ENCODE measurements at regions not wholly inside any gene's neighbourhood (a gene's known extent, or its start where the extent isn't known, plus 50 kb on each side); places are given as distances from the start of the nearest gene placed in this dataset.

DNA sequence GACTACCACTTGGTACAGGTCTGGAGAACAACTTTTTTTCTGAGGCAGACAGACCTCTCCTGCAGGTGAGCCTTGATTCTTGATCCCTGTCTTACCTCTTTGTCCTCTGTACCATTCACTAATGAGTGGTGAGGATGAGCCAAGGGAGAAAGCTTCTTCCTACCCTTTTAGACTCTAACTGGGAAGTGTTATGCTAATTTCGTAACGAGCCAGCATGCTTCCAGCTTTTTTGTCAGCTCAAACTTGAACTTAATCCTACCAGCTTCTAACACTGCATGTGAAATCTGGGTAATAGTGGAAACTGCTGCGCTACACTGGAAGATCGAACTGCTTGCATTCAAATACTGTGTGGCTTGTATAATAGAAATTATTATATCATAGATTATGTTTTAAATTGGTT, 87.0 kb downstream of the NEUROD6 start:
- Histone ChIP-seq H3K27ac (ENCODE audit: low read depth, low read length) (no peak overlapping the region), H3K36me3 (ENCODE audit: insufficient read depth, low read length) (no peaks in the 10 kb centered on the region), H3K4me3 (ENCODE audit: insufficient read depth, low read depth, low read length) (no peak overlapping the region), H3K4me1 (ENCODE audit: insufficient read depth, low read length) (no peaks in the 10 kb centered on the region), H3K9ac (ENCODE audit: low read length) (no peak overlapping the region), H3K9me3 (ENCODE audit: insufficient read depth, low read depth, low read length) (no peaks in the 10 kb centered on the region), H2AFZ (ENCODE audit: low read depth, low read length) (no peak overlapping the region), H3K27me3 (ENCODE audit: insufficient read depth, low read length) (no peaks in the 10 kb centered on the region), H3K4me2 (ENCODE audit: low read length) (no peak overlapping the region), H4K20me1 (ENCODE audit: insufficient read depth, low read length) (no peaks in the 10 kb centered on the region), H3K79me2 (ENCODE audit: insufficient read depth, low read length) (no peaks in the 10 kb centered on the region)
- DNase-seq (ENCODE audit: low read depth) (no peak), FAIRE-seq (no peak)
- Mint-ChIP-seq H3K4me1 (ENCODE audit: low read depth, unreplicated experiment) (no peaks in the 10 kb centered on the region), H3K36me3 (ENCODE audit: low read depth, unreplicated experiment) (no peaks in the 10 kb centered on the region), H3K27ac (ENCODE audit: unreplicated experiment) (no peak overlapping the region), H3K9me3 (ENCODE audit: unreplicated experiment) (no peaks in the 10 kb centered on the region), H3K4me3 (ENCODE audit: unreplicated experiment) (no peak overlapping the region), H3K27me3 (ENCODE audit: low read depth, unreplicated experiment) (no peaks in the 10 kb centered on the region)
- TF ChIP-seq EZH2 (IDR thresholded peaks at IDR 0.05; ENCODE audit: insufficient read depth, low read length) = no peak
- TF ChIP-seq, protein P1, sequence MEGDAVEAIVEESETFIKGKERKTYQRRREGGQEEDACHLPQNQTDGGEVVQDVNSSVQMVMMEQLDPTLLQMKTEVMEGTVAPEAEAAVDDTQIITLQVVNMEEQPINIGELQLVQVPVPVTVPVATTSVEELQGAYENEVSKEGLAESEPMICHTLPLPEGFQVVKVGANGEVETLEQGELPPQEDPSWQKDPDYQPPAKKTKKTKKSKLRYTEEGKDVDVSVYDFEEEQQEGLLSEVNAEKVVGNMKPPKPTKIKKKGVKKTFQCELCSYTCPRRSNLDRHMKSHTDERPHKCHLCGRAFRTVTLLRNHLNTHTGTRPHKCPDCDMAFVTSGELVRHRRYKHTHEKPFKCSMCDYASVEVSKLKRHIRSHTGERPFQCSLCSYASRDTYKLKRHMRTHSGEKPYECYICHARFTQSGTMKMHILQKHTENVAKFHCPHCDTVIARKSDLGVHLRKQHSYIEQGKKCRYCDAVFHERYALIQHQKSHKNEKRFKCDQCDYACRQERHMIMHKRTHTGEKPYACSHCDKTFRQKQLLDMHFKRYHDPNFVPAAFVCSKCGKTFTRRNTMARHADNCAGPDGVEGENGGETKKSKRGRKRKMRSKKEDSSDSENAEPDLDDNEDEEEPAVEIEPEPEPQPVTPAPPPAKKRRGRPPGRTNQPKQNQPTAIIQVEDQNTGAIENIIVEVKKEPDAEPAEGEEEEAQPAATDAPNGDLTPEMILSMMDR (IDR thresholded peaks at IDR 0.05; ENCODE audit: insufficient read depth, low read depth, low read length) = no peak

- Mint-ChIP-seq H3K27me3 (ENCODE audit: low read depth, unreplicated experiment) (no peaks in the 10 kb centered on the region), H3K4me1 (ENCODE audit: low read depth, unreplicated experiment) (no peaks in the 10 kb centered on the region), H3K4me3 (ENCODE audit: unreplicated experiment) (no peak overlapping the region), H3K27ac (ENCODE audit: unreplicated experiment) (no peak overlapping the region), H3K36me3 (ENCODE audit: low read depth, unreplicated experiment) (no peaks in the 10 kb centered on the region), H3K9me3 (ENCODE audit: unreplicated experiment) (no peaks in the 10 kb centered on the region)
- Histone ChIP-seq H3K27ac (ENCODE audit: low read depth, low read length) (no peak overlapping the region), H3K79me2 (ENCODE audit: insufficient read depth, low read length) (no peaks in the 10 kb centered on the region), H3K9ac (ENCODE audit: low read length) (no peak overlapping the region), H3K4me2 (ENCODE audit: low read length) (no peak overlapping the region), H3K27me3 (ENCODE audit: insufficient read depth, low read length) (no peaks in the 10 kb centered on the region), H4K20me1 (ENCODE audit: insufficient read depth, low read length) (no peaks in the 10 kb centered on the region), H3K4me3 (ENCODE audit: insufficient read depth, low read depth, low read length) (no peak overlapping the region), H2AFZ (ENCODE audit: low read depth, low read length) (no peak overlapping the region), H3K4me1 (ENCODE audit: insufficient read depth, low read length) (no peaks in the 10 kb centered on the region), H3K9me3 (ENCODE audit: insufficient read depth, low read depth, low read length) (no peaks in the 10 kb centered on the region), H3K36me3 (ENCODE audit: insufficient read depth, low read length) (no peaks in the 10 kb centered on the region)
- no peak for TF ChIP-seq EZH2 (IDR thresholded peaks at IDR 0.05; ENCODE audit: insufficient read depth, low read length)
- TF ChIP-seq, protein P1 (IDR thresholded peaks at IDR 0.05; ENCODE audit: insufficient read depth, low read depth, low read length) = no peak
- no peak for DNase-seq (ENCODE audit: low read depth)
- FAIRE-seq = no peak
Measured at GRCh38 chr7:31251441-31251840, 89.1 kb downstream of the NEUROD6 start.

- no peaks in the 10 kb centered on the region for H4K20me1 ChIP-seq (ENCODE audit: insufficient read depth, low read length)
- no peak overlapping the region for H2AFZ ChIP-seq (ENCODE audit: low read depth, low read length)
- no peaks in the 10 kb centered on the region for H3K9me3 ChIP-seq (ENCODE audit: insufficient read depth, low read depth, low read length)
- FAIRE-seq = no peak
- H3K36me3 Mint-ChIP-seq (ENCODE audit: low read depth, unreplicated experiment) = no peaks in the 10 kb centered on the region
- no peak for DNase-seq (ENCODE audit: low read depth)
- no peak overlapping the region for H3K9ac ChIP-seq (ENCODE audit: low read length)
- H3K4me3 Mint-ChIP-seq (ENCODE audit: unreplicated experiment) = no peak overlapping the region
- TF ChIP-seq, protein P1 (IDR thresholded peaks at IDR 0.05; ENCODE audit: insufficient read depth, low read depth, low read length) = no peak
- no peak for TF ChIP-seq EZH2 (IDR thresholded peaks at IDR 0.05; ENCODE audit: insufficient read depth, low read length)
- no peaks in the 10 kb centered on the region for H3K36me3 ChIP-seq (ENCODE audit: insufficient read depth, low read length)
- H3K9me3 Mint-ChIP-seq (ENCODE audit: unreplicated experiment) = no peaks in the 10 kb centered on the region
- H3K27me3 ChIP-seq (ENCODE audit: insufficient read depth, low read length) = no peaks in the 10 kb centered on the region
- H3K4me1 Mint-ChIP-seq (ENCODE audit: low read depth, unreplicated experiment) = no peaks in the 10 kb centered on the region
- H3K27ac ChIP-seq (ENCODE audit: low read depth, low read length) = no peak overlapping the region
- H3K27me3 Mint-ChIP-seq (ENCODE audit: low read depth, unreplicated experiment) = no peaks in the 10 kb centered on the region
- no peaks in the 10 kb centered on the region for H3K79me2 ChIP-seq (ENCODE audit: insufficient read depth, low read length)
- H3K4me2 ChIP-seq (ENCODE audit: low read length) = no peak overlapping the region
- H3K4me1 ChIP-seq (ENCODE audit: insufficient read depth, low read length) = no peaks in the 10 kb centered on the region
- no peak overlapping the region for H3K27ac Mint-ChIP-seq (ENCODE audit: unreplicated experiment)
- no peak overlapping the region for H3K4me3 ChIP-seq (ENCODE audit: insufficient read depth, low read depth, low read length)
Measured at GRCh38 chr7:31249671-31250070, 90.9 kb downstream of the NEUROD6 start.

Data from astrocyte (in vitro differentiated cells and primary cell).